ENCODE measurements at regions not wholly inside any gene's neighbourhood (a gene's known extent, or its start where the extent isn't known, plus 50 kb on each side); places are given as distances from the start of the nearest gene placed in this dataset.
"Not testable (repeated sequence)": the region's sequence is repeated elsewhere in the genome, so short reads cannot be mapped to it uniquely, and the experiment has no call there.

DNA sequence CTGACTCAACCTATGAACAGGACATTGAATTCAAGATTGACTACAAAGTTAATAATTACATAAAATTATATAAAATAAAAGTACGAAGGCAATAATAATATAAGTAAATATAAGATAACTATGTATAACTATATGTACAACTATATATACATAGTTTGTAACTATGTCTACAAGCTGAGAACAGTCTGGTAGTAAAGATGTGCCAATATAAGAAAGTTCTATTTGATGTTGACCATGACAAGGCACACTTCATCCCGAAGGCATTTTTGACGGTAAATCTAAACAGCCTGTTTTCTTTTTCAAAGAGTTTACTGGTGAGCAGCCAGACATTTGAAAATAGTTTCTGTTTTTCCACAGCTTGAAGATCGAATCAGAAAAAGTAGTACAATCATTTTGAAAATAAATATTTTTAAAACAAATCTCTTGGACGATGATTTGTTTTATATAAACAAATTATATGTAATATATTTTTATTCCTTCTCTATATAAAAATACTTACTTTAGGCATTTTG, 112.9 kb downstream of the CEP44 start:
- POLR2A ChIA-PET, result no interaction called here
- DNase-seq, result no peak
- no peaks in the 10 kb centered on the region for H3K4me1 ChIP-seq (ENCODE audit: insufficient read depth, low read length)
- no peaks in the 10 kb centered on the region for H3K9me3 ChIP-seq (ENCODE audit: low read length)
- CTCF ChIA-PET, result no interaction called here
- H3K27me3 ChIP-seq (ENCODE audit: insufficient read depth, low read length, poor library complexity, severe bottlenecking), result no peaks in the 10 kb centered on the region
- H3K4me3 ChIP-seq (ENCODE audit: low read length), result no peak overlapping the region
- no peak overlapping the region for H3K27ac ChIP-seq (ENCODE audit: low read depth, low read length)
- Mint-ChIP-seq H3K27me3 (peaks cover 0 to 1% of the 10 kb centered on the region in 2 donors), H3K4me3 (no peak overlapping the region), H3K36me3 (no peaks in the 10 kb centered on the region), H3K27ac (no peak overlapping the region), H3K4me1 (no peaks in the 10 kb centered on the region), H3K9me3 (peaks cover 0 to 2% (median 0%) of the 10 kb centered on the region in 5 donors)
- no peaks in the 10 kb centered on the region for H3K36me3 ChIP-seq (ENCODE audit: insufficient read depth, low read length)

DNA sequence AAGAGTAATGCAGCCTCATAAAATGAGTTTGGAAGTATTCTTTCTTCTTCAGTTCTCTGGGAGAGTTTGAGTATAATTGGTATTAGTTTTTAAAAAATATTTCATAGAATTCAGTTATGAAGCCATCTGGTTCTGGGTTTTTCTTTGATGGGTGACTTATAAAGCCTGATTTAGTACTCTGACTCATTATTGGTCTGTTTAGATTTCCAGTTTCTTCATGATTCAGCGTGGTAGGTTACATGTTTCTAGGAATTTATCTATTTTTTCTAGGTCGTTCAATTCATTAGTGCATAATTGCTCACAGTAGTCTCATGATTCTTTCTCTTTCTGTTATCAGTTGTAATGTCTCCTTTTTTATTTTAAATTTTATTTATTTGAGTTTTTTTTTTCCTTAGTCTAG, 111.2 kb downstream of the CEP44 start:
- POLR2A ChIA-PET, result no interaction called here
- Histone ChIP-seq H3K9me3 (ENCODE audit: low read length) (no peaks in the 10 kb centered on the region), H3K27ac (ENCODE audit: low read depth, low read length) (no peak overlapping the region), H3K4me1 (ENCODE audit: insufficient read depth, low read length) (no peaks in the 10 kb centered on the region), H3K36me3 (ENCODE audit: insufficient read depth, low read length) (no peaks in the 10 kb centered on the region), H3K27me3 (ENCODE audit: insufficient read depth, low read length, poor library complexity, severe bottlenecking) (no peaks in the 10 kb centered on the region), H3K4me3 (ENCODE audit: low read length) (no peak overlapping the region)
- CTCF ChIA-PET, result no interaction called here
- no peaks in the 10 kb centered on the region for H3K4me1 Mint-ChIP-seq
- H3K36me3 Mint-ChIP-seq, result no peaks in the 10 kb centered on the region
- H3K27me3 Mint-ChIP-seq, result peaks cover 0 to 3% of the 10 kb centered on the region in 2 donors
- H3K27ac Mint-ChIP-seq, result no peak overlapping the region
- peaks cover 0 to 2% (median 0%) of the 10 kb centered on the region in 5 donors for H3K9me3 Mint-ChIP-seq
- no peak overlapping the region for H3K4me3 Mint-ChIP-seq
- no peak for DNase-seq

DNA sequence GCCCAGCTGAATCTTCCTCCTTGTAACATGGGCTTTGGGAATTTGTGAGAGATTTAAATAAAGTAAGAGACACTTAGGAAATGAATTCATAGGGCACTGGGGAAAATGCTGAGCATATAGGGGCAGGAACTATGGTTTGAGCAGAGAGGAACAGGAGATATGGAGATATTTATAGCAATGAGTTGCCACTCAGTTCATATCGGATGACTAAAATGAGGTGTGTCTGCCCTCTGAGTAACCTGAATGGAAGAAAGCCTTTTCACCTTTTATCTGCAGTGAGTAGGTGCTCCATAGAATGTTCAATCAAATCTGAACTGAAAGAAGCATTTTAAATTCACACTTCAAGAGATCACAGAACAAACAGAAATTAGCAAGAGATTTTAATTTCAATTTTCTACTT, 105.7 kb downstream of the CEP44 start:
- CTCF ChIA-PET, result no interaction called here
- Histone ChIP-seq H3K9me3 (ENCODE audit: low read length) (no peaks in the 10 kb centered on the region), H3K27ac (ENCODE audit: low read depth, low read length) (no peak overlapping the region), H3K4me1 (ENCODE audit: insufficient read depth, low read length) (no peaks in the 10 kb centered on the region), H3K36me3 (ENCODE audit: insufficient read depth, low read length) (no peaks in the 10 kb centered on the region), H3K4me3 (ENCODE audit: low read length) (no peak overlapping the region), H3K27me3 (ENCODE audit: insufficient read depth, low read length, poor library complexity, severe bottlenecking) (no peaks in the 10 kb centered on the region)
- H3K9me3 Mint-ChIP-seq, result peaks cover 0 to 2% (median 0%) of the 10 kb centered on the region in 5 donors
- no peak overlapping the region for H3K4me3 Mint-ChIP-seq
- POLR2A ChIA-PET, result no interaction called here
- H3K4me1 Mint-ChIP-seq, result no peaks in the 10 kb centered on the region
- no peak for DNase-seq
- peak overlapping the region in 1 of 8 donors; percentile 34 for H3K27ac Mint-ChIP-seq
- peaks cover 2 to 3% of the 10 kb centered on the region in 2 donors for H3K27me3 Mint-ChIP-seq
- no peaks in the 10 kb centered on the region for H3K36me3 Mint-ChIP-seq

DNA sequence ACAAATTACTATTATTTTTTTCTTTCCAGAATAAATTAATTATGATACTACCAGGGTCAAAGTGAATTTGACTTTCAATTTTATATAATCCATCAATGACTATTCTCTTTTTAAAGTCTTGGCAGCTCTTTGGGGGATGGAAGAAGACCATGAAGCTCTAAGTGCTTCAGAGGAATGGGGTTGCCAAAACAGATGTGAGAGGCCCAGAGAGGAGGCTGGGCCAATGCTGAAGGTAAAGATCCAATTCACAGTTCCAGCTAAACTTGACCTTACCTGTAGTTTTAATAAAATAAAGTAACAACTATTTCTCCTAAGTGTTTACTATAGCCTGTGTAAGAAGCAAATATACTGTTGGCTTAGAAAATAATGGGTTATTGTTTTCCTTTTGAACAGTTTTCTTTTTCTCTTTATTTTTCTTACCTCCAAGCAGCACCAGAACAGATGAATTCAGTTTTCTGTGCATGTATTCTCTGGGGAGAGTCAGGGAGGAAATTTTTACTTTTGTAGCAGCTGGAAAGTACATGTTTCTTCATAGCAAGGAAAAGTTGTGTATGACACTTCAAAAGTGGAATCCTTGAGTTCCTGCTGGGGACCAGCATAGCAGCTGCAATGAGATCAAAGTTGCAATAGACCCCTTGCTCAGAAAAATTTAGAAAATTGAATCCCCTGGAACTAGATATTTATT, 104.9 kb downstream of the CEP44 start:
- Mint-ChIP-seq H3K27ac (no peak overlapping the region), H3K4me3 (no peak overlapping the region), H3K9me3 (peaks cover 0 to 2% (median 0%) of the 10 kb centered on the region in 5 donors), H3K4me1 (no peaks in the 10 kb centered on the region), H3K36me3 (no peaks in the 10 kb centered on the region), H3K27me3 (peaks cover 2 to 3% of the 10 kb centered on the region in 2 donors)
- no peaks in the 10 kb centered on the region for H3K27me3 ChIP-seq (ENCODE audit: insufficient read depth, low read length, poor library complexity, severe bottlenecking)
- no peaks in the 10 kb centered on the region for H3K36me3 ChIP-seq (ENCODE audit: insufficient read depth, low read length)
- H3K9me3 ChIP-seq (ENCODE audit: low read length), result no peaks in the 10 kb centered on the region
- DNase-seq, result no peak
- ChIA-PET POLR2A (no interaction called here), CTCF (no interaction called here)
- no peak overlapping the region for H3K27ac ChIP-seq (ENCODE audit: low read depth, low read length)
- no peaks in the 10 kb centered on the region for H3K4me1 ChIP-seq (ENCODE audit: insufficient read depth, low read length)
- no peak overlapping the region for H3K4me3 ChIP-seq (ENCODE audit: low read length)

DNA sequence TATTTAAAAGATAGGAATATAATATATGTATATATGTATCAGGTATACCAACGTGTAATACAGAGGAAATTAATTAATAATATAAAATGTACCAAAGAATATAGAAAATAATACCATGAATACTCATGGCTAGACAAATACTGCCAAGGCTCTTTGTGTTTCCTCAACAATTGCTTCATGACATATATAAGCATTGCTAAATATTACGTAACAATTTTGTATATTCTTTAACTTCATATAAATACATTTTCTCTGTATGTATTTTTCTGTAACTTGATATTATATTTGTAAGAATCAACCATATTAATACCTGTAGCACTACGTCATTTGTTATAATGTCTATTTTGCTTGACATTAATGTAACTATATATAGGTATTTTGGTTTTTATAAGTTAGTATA, 104.0 kb downstream of the CEP44 start:
- H3K4me3 ChIP-seq (ENCODE audit: low read length), result no peak overlapping the region
- no peaks in the 10 kb centered on the region for H3K27me3 ChIP-seq (ENCODE audit: insufficient read depth, low read length, poor library complexity, severe bottlenecking)
- H3K27ac ChIP-seq (ENCODE audit: low read depth, low read length), result no peak overlapping the region
- Mint-ChIP-seq H3K36me3 (no peaks in the 10 kb centered on the region), H3K4me1 (no peaks in the 10 kb centered on the region), H3K9me3 (peaks cover 0 to 2% (median 0%) of the 10 kb centered on the region in 5 donors), H3K27me3 (peaks cover 3 to 4% of the 10 kb centered on the region in 2 donors), H3K27ac (no peak overlapping the region), H3K4me3 (no peak overlapping the region)
- no peaks in the 10 kb centered on the region for H3K9me3 ChIP-seq (ENCODE audit: low read length)
- no peak for DNase-seq
- H3K36me3 ChIP-seq (ENCODE audit: insufficient read depth, low read length), result no peaks in the 10 kb centered on the region
- ChIA-PET CTCF (no interaction called here), POLR2A (no interaction called here)
- no peaks in the 10 kb centered on the region for H3K4me1 ChIP-seq (ENCODE audit: insufficient read depth, low read length)

DNA sequence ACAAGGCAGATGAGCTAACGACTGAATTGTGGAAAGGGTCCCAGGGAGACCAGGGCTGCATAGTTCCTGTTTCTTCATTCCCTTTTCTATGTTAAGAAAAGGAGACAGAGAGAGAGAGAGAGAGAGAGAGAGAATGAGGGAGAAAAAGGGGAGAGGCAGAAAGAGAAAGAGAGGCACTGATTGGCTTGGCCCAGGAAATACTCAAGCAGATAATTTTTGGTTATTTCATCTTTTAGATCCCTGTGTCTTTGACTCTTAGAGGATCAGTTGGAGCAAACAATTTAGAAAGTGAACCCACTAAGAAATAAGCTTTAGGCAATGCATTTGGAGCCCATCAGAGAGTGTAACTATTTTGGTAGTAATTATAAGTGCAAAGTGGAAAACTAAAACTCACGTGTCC, 103.4 kb downstream of the CEP44 start:
- Mint-ChIP-seq H3K9me3 (no peaks in the 10 kb centered on the region), H3K36me3 (no peaks in the 10 kb centered on the region), H3K27ac (no peak overlapping the region), H3K4me3 (no peak overlapping the region), H3K27me3 (peaks cover 3 to 4% of the 10 kb centered on the region in 2 donors), H3K4me1 (no peaks in the 10 kb centered on the region)
- no peak overlapping the region for H3K4me3 ChIP-seq (ENCODE audit: low read length)
- no peaks in the 10 kb centered on the region for H3K27me3 ChIP-seq (ENCODE audit: insufficient read depth, low read length, poor library complexity, severe bottlenecking)
- H3K27ac ChIP-seq (ENCODE audit: low read depth, low read length), result no peak overlapping the region
- no peaks in the 10 kb centered on the region for H3K4me1 ChIP-seq (ENCODE audit: insufficient read depth, low read length)
- CTCF ChIA-PET, result no interaction called here
- H3K36me3 ChIP-seq (ENCODE audit: insufficient read depth, low read length), result no peaks in the 10 kb centered on the region
- POLR2A ChIA-PET, result no interaction called here
- no peak for DNase-seq
- H3K9me3 ChIP-seq (ENCODE audit: low read length), result no peaks in the 10 kb centered on the region

DNA sequence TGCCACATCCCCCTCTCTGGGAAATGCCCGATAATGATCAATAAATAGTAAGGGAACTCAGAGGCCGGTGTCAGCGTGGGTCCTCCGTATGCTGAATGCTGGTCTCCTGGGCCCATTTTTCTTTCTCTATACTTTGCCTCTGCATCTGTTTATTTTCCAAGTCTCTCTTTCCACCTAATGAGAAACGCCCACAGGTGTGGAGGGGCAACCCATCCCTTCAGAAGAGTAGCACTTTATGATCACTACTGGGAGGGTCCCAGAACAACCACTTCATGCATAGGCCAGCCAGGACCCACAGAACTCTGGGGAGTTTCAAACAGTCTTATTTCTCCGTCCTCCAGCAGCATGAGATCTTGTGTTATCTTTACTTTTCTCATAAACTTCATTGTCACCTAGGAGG, 100.1 kb downstream of the CEP44 start:
- Mint-ChIP-seq H3K27me3 (peaks cover 0 to 7% of the 10 kb centered on the region in 2 donors), H3K4me1 (no peaks in the 10 kb centered on the region), H3K27ac (no peak overlapping the region), H3K4me3 (no peak overlapping the region), H3K9me3 (no peaks in the 10 kb centered on the region), H3K36me3 (no peaks in the 10 kb centered on the region)
- Histone ChIP-seq H3K36me3 (ENCODE audit: insufficient read depth, low read length) (no peaks in the 10 kb centered on the region), H3K4me3 (ENCODE audit: low read length) (no peak overlapping the region), H3K27ac (ENCODE audit: low read depth, low read length) (no peak overlapping the region), H3K4me1 (ENCODE audit: insufficient read depth, low read length) (no peaks in the 10 kb centered on the region), H3K27me3 (ENCODE audit: insufficient read depth, low read length, poor library complexity, severe bottlenecking) (no peaks in the 10 kb centered on the region), H3K9me3 (ENCODE audit: low read length) (no peaks in the 10 kb centered on the region)
- no peak for DNase-seq
- ChIA-PET POLR2A (no interaction called here), CTCF (no interaction called here)

DNA sequence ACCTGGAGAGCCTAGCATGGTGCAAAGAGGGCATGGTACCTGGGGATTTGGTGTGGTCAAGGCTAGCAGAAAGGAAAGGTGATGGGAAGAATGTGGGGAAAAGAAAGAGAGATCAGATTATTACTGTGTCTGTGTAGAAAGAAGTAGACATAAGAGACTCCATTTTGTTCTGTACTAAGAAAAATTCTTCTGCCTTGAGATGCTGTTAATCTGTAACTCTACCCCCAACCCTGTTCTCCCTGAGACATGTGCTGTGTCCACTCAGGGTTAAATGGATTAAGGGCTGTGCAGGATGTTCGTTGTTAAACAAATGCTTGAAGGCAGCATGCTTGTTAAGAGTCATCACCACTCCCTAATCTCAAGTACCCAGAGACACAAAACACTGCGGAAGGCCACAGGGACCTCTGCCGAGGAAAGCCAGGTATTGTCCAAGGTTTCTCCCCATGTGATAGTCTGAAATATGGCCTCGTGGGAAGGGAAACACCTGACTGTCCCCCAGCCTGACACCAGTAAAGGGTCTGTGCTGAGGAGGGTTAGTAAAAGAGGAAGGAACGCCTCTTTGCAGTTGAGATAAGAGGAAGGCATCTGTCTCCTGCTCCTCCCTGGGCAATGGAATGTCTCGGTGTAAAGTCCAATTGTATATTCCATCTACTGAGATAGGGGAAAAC, 99.4 kb downstream of the CEP44 start:
- H3K4me3 Mint-ChIP-seq; H3K36me3 ChIP-seq (ENCODE audit: insufficient read depth, low read length); CTCF ChIA-PET; H3K36me3 Mint-ChIP-seq; H3K4me3 ChIP-seq (ENCODE audit: low read length); H3K27me3 Mint-ChIP-seq; H3K9me3 ChIP-seq (ENCODE audit: low read length); H3K4me1 ChIP-seq (ENCODE audit: insufficient read depth, low read length); POLR2A ChIA-PET; H3K27me3 ChIP-seq (ENCODE audit: insufficient read depth, low read length, poor library complexity, severe bottlenecking); DNase-seq; H3K9me3 Mint-ChIP-seq; H3K27ac ChIP-seq (ENCODE audit: low read depth, low read length); H3K4me1 Mint-ChIP-seq; H3K27ac Mint-ChIP-seq: not testable (repeated sequence)

All from CD8-positive, alpha-beta memory T cell (primary cell).